NAMALWA (cell line): ENCODE measurements at regions not wholly inside any gene's neighbourhood (a gene's known extent, or its start where the extent isn't known, plus 50 kb on each side); places are given as distances from the start of the nearest gene placed in this dataset.
"Not testable (repeated sequence)": the region's sequence is repeated elsewhere in the genome, so short reads cannot be mapped to it uniquely, and the experiment has no call there.

ENCODE experiments used
- DNase-seq: peaks from one replicate; pipeline ENCODE4 v3.0.0-alpha.2; 2015; ENCODE audit warnings: low spot score

DNA sequence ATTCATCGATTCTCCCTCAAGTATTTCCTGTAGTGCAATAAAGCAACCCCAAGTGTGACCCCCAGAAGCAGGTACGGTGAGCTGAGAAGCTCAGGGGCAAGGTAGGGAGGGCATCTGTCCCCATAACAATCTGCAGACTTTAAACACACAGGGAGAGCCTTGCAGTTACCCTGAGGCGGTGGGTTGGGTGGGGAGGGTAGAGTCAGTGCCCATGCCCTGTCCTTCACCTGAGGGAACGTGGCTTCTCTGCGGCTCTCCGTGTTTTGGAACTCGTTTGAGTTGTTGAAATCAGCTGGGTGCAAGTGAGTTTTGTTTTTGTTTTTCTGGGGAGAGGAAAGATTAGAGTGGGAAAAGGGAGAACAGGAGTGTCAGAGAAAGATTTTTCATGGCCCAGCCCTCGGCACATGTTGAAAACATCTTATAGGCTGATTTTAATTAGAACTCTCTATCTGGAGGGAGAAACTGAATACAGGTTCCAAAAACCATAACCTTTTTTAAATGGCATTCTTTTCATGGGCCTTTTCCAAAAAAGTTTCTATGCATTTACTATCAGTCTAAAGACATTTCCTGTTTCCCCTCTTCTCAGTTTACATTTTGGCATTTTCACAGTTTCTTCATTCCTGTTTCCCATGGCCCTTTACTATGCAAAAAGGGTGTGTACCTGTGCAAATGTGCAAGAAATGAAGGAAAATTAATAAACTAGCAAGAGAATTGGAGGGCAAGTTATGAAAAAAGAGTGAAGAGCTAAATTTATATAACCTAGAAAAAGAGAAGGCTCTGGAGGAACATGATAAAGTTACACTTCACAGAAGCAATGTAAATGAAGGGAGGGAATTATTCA is 266.5 kb upstream of the VLDLR start:
- no peak for DNase-seq

GRCh38 chr9:2355697-2355983 is 265.9 kb upstream of the VLDLR start:
- no peak for DNase-seq

DNA sequence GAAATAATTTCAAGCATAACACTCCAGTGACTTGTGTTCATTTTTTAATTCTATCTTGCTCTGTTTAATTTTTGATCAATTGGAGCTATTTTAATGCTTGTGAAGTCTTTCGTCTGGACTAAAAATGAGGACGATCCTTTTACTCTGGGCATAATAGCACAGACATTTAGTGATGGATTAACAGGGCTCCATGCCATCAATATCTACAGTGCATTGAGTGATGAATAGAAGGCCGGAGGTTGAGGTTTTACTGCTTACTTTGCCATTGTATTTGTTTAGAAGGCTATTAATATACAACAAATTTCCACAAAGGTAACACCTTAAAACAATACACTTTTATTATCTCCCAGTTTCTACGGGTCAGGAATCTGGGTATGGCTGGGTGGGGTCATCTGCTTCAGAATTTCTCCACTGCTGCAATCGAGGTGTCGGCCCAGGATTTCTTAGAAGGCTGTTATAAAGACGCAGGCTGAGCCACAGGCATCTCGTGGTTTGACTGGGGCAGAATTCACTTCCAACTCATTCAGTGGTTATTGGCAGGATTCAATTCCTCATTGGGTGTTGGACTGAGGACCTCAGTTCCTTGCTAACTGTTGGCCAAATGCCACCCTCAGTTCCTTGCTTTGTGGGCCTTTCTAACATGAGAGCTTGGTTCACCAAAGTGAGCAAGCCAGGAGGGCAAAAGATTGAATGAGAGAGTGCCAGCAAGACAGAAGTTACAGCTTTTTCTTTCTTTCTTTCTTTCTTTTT is 265.4 kb upstream of the VLDLR start:
- DNase-seq = no peak

- no peak for DNase-seq
Observed at GRCh38 chr9:2359891-2360471, 261.6 kb upstream of the VLDLR start.

DNA sequence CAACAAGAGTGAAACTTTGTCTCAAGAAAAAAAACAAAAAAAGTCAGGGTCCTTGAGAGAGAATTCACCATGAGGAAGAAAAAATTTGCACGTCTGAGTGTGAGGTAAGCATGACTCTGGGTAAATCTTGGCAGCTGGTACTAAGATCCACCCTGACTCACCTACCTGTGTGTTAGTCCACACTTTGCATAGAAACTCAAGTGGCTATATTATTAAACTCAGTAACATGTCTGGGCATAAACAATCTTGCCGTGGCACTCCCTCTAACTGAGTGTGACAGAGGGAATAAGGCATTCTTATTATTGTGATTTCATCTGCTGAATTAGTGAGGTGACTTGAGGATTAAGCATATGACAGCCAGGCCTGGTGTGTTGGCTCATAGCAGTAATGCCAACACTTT is 259.4 kb upstream of the VLDLR start:
- DNase-seq = no peak

DNA sequence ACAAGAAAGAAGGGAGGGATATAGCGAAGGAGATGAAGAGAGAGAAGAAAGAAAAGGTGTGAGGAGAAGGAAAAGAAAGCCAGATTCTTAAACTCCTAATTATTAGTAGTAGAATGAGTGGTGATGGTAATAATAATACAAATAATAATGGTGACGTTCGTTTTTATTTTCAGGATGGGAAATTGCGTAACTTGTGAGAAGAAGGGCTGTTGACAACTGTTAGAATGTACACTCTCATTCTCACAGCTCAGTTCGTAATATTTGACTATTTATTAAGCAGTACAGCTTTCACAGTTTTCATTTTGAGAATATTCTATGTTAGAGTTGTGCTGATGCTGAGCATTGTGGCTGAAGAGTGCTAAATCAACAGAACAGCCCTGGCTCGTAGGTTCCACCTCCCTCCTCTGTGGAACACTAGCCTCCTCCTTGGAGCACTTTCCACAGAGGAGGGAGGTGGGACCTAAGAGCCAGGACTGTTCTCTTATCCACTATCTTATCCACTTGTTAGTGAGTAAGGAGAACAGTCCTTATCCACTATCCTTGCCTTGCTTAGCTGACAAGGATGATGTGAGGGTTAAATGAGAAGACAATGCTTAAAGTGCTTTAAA is 258.3 kb upstream of the VLDLR start:
- no peak for DNase-seq

DNA sequence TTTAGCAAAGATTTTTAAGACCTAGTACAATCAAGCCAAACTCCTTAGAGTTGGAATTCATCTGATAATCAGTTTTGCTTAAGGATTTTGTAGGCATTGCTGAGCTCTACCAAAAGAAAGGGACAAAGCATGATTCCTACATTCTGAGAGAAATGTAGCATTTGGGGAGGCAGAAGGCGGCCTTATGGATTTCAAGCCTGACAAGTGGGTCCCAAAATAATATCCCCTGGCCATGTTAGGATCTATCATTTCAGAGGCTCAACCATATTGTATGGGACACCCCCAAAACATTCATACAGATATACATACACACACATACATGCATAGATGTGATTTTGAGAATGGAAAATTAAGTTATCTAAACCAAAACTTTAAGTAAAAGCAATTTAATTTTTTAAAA is 257.8 kb upstream of the VLDLR start:
- DNase-seq = no peak

DNA sequence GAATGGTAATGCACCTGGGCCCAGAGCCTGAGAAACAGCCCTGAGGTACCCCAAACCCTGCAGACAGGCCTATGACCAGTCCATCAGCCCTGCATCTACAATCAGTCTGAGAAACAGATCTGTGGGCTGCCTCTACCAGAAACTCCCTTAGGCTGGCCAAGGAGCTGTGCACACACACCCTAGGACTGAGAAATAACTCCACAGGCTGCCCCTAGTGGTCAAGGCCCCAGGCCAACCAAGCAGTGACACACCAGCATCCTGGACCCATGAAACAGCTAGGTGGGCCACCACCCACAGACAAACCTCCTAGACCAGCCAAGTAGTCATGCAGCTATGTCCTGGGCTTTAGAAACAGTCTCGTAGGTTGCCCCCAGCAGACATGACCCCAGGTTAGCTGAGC is 253.6 kb upstream of the VLDLR start:
- no peak for DNase-seq

DNA sequence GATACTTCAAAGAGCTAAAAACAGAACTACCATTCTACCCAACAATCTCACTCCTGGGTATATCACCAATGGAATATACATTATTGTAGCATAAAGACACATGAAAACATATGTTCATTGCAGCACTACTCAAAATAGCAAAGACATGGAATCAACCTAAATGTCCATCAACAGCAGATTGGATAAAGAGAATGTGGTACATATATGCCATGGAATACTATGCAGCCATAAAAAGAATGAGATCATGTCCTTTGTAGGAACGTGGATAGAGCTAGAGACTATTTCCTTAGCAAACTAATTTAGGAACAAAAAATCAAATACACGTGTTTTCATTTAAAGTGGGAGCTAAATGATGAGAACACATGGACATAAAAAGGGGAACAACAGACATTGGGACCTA is 247.9 kb upstream of the VLDLR start:
- no peak for DNase-seq

DNA sequence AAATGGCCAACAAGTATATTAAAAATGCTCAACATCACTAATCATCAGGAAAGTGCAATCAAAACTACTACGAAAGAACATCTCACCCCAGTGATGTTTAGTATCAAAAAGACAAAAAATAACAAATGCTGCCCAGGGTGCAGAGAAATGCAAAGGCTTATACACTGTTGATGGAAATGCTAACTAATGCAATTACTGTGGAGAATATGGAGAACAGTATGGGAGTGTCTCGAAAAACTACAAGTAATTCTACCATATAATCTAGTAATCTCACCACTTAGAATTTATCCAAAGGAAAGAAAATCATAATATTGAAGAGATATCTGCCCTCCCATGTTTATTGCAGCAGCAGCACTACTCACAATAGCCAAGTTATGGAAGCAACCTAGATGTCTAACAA is 246.5 kb upstream of the VLDLR start:
- DNase-seq = no peak

- DNase-seq = no peak
Observed at GRCh38 chr9:2377117-2377516, 244.5 kb upstream of the VLDLR start.

DNA sequence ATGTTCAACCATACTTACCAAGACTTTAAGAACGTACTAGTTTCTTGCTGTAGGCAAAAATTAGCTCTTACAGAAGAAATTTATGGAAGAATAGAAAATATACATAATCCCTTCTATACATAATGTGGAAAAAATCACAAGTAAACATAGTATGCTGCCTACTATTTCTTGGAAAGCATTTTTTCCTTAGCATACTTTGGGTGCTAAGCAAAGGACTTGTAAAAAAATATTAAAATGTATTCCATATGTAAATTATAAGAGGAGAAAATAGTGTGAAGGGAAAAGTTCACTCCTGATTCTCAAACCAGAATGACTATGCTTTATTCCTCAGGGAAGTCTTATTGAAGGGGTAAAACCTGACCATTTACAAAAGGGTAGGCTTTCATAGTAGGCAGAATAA is 243.8 kb upstream of the VLDLR start:
- no peak for DNase-seq

GRCh38 chr9:2378266-2378665 is 243.3 kb upstream of the VLDLR start:
- no peak for DNase-seq

GRCh38 chr9:2378816-2379215 is 242.8 kb upstream of the VLDLR start:
- DNase-seq = no peak

GRCh38 chr9:2384741-2385140 is 236.8 kb upstream of the VLDLR start:
- DNase-seq = no peak

DNA sequence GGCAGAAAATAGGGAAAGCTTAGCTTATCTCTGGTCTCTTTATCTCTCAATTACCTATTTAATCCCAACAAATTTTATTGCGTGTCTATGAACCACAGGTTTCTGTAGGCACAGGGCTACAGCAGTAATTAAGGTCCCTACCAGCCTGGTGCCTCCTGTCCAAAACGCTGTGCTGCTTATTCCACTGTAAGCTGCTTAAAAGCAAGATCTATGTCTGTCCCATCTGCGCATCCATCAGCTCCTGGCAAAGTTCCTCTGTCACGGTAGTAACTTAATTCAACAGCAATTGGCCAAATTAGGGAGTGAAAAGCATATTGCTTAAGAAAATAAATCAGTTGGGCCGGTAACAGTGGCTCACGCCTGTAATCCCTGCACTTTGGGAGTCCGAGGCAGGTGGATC is 235.8 kb upstream of the VLDLR start:
- DNase-seq = no peak

DNA sequence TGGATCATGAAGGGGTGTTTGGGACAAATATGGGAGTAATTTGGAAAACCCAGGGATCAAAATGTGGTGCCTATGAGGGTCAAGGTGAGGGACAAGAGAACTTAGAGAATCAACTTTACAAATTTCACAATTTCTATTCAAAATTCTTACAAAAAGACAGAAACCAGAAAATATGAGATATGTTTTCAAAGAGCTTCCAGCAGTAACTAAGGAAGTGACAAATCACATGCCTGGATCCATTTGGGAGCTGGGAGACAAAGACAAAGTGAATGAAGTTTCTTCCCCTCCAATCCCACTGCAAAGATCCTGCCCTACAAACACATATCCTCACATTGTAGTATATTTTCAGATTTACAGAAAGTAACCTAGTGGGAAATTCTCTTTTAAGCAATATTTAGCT is 235.0 kb upstream of the VLDLR start:
- no peak for DNase-seq

- DNase-seq = no peak
Observed at GRCh38 chr9:2387166-2387565, 234.4 kb upstream of the VLDLR start.

- no peak for DNase-seq
Observed at GRCh38 chr9:2389404-2389803, 232.2 kb upstream of the VLDLR start.

GRCh38 chr9:2390028-2390427 is 231.6 kb upstream of the VLDLR start:
- no peak for DNase-seq

GRCh38 chr9:2391509-2392132 is 230.0 kb upstream of the VLDLR start:
- not testable (repeated sequence) for DNase-seq

GRCh38 chr9:2394087-2394741 is 227.4 kb upstream of the VLDLR start:
- DNase-seq = not testable (repeated sequence)
